ENCODE measurements at regions not wholly inside any gene's neighbourhood (a gene's known extent, or its start where the extent isn't known, plus 50 kb on each side); places are given as distances from the start of the nearest gene placed in this dataset.
"Not testable (repeated sequence)": the region's sequence is repeated elsewhere in the genome, so short reads cannot be mapped to it uniquely, and the experiment has no call there.

- DNase-seq (ENCODE audit: extremely low read depth, low read depth, low spot score) = no peak
These were observed 271.0 kb downstream of the MYCN start for GRCh38 chr2:16211341-16211740.

DNA sequence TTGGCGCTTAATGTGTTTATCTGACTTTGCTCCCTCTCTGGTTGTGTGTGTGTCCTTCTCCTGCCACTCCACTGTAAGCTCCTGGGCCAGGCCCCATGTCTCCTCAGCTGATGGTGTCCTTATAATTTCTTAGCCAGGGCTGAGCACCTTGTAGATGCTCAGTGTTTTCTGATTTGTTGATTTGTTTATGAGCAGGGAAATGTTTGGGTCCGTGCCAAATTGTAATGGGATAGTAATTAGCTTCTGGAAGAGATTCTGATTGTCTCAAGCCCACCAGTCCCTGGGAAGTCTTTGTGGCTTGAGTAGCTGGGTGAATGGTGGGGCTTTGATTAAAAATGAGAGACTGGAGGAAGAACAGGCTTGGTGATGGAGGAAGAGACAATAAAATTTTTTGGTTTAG lies 270.5 kb downstream of the MYCN start:
- no peak for DNase-seq (ENCODE audit: extremely low read depth, low read depth, low spot score)

GRCh38 chr2:16209799-16210198 lies 269.4 kb downstream of the MYCN start:
- DNase-seq (ENCODE audit: extremely low read depth, low read depth, low spot score) = no peak

- no peak for DNase-seq (ENCODE audit: extremely low read depth, low read depth, low spot score)
These were observed 268.6 kb downstream of the MYCN start for GRCh38 chr2:16208921-16209320.

- no peak for DNase-seq (ENCODE audit: extremely low read depth, low read depth, low spot score)
These were observed 268.0 kb downstream of the MYCN start for GRCh38 chr2:16208241-16208797.

GRCh38 chr2:16207611-16208010 lies 267.3 kb downstream of the MYCN start:
- DNase-seq (ENCODE audit: extremely low read depth, low read depth, low spot score) = no peak

- DNase-seq (ENCODE audit: extremely low read depth, low read depth, low spot score) = no peak
These were observed 266.8 kb downstream of the MYCN start for GRCh38 chr2:16207151-16207550.

DNA sequence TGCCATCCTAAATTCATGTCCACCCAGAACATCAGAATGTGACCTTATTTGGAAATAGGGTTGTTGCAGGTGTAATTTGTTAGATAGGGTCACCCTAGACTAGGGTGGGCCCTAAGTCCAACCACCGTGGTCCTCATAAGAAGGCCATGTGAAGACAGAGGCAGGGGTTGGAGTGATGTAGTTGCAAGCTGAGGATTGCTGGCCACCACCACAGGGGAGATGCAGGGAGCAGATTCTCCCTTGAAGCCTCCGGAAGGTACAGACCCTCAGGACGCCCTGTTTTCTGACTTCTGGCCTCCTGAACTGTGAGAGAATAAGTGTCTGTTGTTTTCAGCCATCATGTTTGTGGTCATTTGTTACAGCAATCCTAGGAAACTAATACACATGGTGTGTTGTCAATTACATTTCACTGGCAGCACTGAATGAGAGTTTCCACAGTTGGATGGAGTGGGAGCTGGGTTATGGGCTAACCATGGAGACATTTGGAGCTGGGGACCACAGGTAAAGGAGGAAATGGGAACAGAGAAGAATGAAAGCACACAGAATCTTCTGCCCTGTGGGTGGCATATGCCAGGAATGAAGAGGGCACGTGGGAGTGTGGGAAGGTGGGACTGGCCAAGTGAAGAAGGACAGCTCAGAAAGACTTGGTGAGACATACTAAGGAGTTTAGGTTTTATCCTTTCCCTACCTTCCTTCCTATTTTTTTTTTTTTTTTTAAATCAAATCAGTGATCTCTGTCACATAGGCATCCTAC lies 266.0 kb downstream of the MYCN start:
- no peak for DNase-seq (ENCODE audit: extremely low read depth, low read depth, low spot score)

GRCh38 chr2:16205631-16206030 lies 265.3 kb downstream of the MYCN start:
- DNase-seq (ENCODE audit: extremely low read depth, low read depth, low spot score) = no peak

- no peak for DNase-seq (ENCODE audit: extremely low read depth, low read depth, low spot score)
These were observed 264.7 kb downstream of the MYCN start for GRCh38 chr2:16204886-16205620.

DNA sequence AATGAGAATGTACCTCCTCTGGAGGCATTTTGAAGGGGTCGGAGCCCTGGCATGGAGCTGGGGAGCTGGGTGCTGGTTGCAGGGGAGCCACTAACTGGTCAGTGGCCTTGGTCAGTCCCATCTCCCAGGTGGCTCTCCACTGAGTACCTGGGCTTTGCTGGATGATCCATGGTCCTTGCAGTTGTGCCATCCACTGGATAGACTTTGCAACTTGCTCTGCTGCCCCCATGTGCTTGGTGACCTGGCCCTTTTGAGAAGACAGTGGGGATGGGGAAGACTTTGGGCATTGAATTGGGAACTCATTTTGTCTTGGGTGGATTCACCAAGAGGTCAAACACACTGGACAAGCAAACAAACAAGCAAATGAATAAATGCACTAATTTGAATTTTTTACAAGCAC lies 263.9 kb downstream of the MYCN start:
- DNase-seq (ENCODE audit: extremely low read depth, low read depth, low spot score) = no peak

DNA sequence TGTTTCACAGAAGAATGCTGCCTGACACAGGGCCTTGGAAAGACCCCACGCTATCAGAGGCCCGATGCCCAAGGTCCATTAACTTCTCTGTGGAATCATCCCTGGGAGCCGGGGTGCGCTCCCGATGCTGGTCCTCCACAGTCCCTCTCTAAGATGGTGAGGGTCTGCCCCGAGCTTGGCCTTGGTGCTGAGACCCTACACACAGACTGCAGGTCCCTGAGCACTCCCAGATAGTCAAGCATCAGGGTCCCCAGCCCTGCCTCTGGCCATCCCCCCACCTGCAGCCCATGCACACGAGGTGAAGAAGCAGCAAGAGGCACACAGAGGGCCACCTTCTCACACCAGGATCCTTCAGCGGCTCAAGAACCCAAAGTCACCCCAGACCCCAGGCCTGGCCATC lies 263.3 kb downstream of the MYCN start:
- DNase-seq (ENCODE audit: extremely low read depth, low read depth, low spot score) = no peak

- no peak for DNase-seq (ENCODE audit: extremely low read depth, low read depth, low spot score)
These were observed 262.7 kb downstream of the MYCN start for GRCh38 chr2:16203069-16203468.

DNA sequence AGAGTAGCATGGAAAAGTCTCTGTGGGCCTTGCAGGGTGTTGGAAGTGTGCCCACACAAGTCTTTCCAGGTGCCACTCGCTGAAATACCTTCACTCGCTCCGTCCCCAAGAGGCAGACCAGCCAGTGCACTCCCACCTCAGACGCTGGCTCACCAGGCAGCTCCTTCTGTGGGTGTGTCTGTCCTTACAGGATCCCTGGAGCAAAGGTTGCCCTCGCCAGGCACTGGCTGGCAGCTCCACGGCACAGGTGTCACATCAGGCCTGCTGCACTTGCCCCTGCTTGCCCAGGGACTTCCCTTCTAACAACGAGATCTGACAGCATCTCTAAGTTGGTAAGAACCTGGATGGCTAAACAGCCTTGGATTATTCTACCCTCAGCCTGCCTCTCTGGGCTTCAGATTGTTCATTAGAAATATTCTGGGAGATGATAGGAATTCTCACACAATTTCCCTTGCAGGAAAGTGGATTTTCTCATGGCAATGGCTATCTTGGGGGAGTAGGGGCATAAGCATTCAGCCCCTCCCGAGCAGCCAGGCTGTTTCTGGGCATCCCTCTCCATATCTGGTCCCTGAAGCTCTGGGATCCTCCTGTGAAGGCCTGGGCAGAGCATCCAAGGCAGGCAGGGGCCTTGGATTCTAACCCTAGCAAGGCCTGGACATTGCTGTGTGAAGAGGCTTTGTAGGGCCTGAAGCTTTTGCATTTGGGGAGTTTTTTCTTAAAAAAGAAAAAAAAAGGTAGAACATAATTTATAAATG lies 262.1 kb downstream of the MYCN start:
- no peak for DNase-seq (ENCODE audit: extremely low read depth, low read depth, low spot score)

DNA sequence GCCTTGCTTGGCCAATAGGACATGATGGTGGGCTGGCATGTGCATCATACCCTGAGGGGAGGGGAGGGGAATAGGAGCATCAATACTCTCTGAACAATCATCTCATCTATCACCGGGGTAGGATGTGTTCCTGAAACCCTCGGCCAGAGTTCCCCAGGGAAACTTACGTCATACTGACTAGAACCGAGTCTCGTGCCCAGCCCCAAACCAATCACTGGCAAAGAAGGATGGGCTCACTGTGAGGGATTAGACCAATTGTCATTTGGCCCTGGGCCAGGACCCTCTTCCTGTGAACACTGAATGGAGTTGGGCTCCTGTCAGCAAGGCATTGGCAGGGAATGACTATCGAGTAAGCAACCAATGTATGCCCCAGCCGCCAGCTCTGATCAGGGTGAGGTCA lies 261.5 kb downstream of the MYCN start:
- DNase-seq (ENCODE audit: extremely low read depth, low read depth, low spot score) = no peak

- DNase-seq (ENCODE audit: extremely low read depth, low read depth, low spot score) = no peak
These were observed 260.3 kb downstream of the MYCN start for GRCh38 chr2:16200554-16201193.

DNA sequence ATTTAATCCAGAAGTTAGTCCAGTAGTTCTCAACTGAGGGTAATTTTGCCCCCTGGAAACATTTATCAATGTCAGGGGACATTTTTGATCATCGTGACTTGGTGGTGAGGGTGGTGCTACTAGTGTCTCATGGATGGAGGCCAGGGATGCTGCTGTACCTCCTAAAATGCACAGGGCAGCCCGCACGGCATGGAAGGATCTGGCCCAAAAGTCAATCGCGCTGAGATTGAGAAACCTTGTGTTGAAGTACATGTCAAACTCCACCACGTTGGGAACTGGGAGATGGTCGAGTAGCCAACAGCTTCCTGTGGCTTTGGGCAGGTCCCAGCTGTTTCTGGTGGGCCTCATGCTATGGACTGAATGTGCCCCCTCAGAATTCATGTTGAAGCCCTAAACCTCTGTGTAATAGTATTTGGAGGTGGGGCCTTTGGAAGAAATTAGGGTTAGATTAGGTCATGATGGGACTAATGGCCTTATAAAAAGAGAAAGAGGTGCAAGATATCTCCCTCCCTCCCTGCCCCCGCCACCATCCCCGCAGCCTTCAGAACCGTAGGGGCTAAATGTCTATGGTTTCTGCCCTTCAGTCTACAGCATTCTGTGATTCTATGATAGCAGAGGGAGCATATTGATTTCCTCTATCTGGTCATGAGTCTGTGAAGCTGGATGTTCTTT lies 259.7 kb downstream of the MYCN start:
- no peak for DNase-seq (ENCODE audit: extremely low read depth, low read depth, low spot score)

DNA sequence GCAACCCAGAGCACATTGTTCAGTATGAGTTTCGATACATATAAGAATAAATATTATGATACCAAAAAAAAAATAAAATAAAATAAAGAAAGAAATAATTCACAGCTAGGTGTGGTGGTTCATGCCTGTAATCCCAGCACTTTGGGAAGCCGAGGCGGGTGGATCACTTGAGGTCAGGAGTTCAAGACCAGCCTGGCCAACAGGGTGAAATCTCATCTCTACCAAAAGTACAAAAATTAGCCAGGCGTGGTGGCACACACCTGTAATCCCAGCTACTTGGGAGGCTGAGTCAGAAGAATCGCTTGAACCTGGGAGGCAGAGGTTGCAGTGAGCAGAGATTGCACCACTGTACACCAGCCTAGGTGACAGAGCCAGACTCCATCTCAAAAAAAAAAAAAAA lies 258.9 kb downstream of the MYCN start:
- DNase-seq (ENCODE audit: extremely low read depth, low read depth, low spot score) = not testable (repeated sequence)

DNA sequence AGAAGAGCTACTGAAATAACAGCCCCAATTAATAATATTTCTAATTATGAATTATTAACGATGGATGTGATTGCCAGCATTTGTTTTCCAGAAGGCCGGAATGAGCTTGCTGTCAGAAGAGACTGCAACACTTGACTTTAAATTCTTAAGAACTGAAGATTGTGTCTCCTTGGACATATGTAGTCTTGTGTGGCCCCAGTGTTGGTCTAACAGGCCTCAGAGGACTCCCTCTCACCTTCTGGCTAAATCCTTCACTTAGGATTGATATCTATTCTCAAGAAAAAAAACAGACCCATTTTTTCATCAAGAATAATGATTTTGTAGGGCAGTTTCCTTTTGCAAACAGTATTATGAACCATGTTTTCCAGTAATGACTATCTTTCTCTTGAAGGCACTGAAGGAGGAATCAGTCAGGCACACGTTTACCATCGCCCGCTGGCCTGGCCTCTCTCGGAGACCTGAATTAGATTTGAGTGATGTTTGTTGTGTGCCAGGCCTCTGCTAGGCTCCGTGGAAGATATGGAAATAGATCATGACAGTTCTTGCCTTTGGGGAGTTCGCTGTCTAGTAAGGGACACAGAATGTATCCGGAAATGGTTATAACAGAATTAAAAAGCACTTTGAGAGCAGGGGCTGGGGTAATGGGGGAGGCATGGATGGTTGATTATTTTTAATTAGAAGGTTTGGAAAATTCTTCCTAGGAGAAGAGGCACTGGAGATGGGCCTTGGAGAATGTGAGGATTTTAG lies 258.0 kb downstream of the MYCN start:
- no peak for DNase-seq (ENCODE audit: extremely low read depth, low read depth, low spot score)

Data from glomerular endothelial cell (primary cell).